Panc1 (cell line): ENCODE measurements at regions not wholly inside any gene's neighbourhood (a gene's known extent, or its start where the extent isn't known, plus 50 kb on each side); places are given as distances from the start of the nearest gene placed in this dataset.

Experiments
- POLR2AphosphoS5 ChIP-seq: IDR thresholded peaks from 2 replicates; pipeline ENCODE4 v1.6.1; 2012; ENCODE audit warnings: mild to moderate bottlenecking, low read depth, low read length, moderate library complexity
- REST ChIP-seq, 2 experiments: IDR thresholded peaks; 2 replicates each; pipeline ENCODE4 v1.6.1; 2011 to 2012; ENCODE audit warnings: low read depth in 2 of 2, control low read depth in 1 of 2, low read length in 1 of 2, mild to moderate bottlenecking in 1 of 2, moderate library complexity in 1 of 2; ENCODE audit not compliant: insufficient read depth in 1 of 2
- TF ChIP-seq, protein P1 (sequence below): fragments of 450-650 bp; IDR thresholded peaks from 2 replicates; pipeline ENCODE4 v1.5.1; 2017; ENCODE audit warnings: mild to moderate bottlenecking

DNA sequence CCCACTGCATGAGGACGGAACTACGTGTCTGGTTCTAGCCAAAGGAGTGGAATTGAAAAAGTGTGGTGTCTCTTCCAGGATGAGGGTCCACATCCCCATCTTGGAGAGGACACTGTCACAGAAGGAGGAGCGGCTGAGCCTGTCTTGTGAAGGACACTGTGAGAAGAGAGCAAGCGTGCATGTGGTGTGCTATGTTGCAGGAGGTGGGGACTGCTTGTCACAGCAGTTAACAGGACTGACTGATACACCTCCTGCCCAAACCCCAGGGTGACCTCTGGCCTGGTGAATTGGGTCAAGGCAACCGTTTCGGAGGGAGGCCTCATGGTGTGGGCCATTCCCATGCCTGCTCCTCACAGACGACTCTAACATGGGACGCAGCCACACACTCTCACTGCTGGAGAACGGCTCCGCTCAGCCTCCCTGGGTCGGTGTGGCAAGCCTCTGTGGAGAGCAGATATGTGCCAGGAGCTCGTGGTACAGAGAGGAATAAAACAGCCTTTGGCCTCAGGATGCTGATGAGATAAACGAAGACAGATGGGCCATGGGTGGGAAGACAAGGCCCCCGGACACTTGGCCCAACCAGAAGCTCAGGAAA, 56.4 kb upstream of the RBFOX3 start:
- TF ChIP-seq, protein P1, sequence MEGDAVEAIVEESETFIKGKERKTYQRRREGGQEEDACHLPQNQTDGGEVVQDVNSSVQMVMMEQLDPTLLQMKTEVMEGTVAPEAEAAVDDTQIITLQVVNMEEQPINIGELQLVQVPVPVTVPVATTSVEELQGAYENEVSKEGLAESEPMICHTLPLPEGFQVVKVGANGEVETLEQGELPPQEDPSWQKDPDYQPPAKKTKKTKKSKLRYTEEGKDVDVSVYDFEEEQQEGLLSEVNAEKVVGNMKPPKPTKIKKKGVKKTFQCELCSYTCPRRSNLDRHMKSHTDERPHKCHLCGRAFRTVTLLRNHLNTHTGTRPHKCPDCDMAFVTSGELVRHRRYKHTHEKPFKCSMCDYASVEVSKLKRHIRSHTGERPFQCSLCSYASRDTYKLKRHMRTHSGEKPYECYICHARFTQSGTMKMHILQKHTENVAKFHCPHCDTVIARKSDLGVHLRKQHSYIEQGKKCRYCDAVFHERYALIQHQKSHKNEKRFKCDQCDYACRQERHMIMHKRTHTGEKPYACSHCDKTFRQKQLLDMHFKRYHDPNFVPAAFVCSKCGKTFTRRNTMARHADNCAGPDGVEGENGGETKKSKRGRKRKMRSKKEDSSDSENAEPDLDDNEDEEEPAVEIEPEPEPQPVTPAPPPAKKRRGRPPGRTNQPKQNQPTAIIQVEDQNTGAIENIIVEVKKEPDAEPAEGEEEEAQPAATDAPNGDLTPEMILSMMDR: no peak
- TF ChIP-seq REST (IDR thresholded peaks at IDR 0.05; ENCODE audit: insufficient read depth in 1 of 2, low read depth in 2 of 2, low read length in 1 of 2) (no peak), POLR2AphosphoS5 (no peak)
